Activated CD8-positive, alpha-beta memory T cell treated with anti-CD3 and anti-CD28 coated beads, Interleukin-2, amount 50 U/mL, for 4 hours (primary cell): ENCODE measurements at regions not wholly inside any gene's neighbourhood (a gene's known extent, or its start where the extent isn't known, plus 50 kb on each side); places are given as distances from the start of the nearest gene placed in this dataset.

Experiments
- DNase-seq: peaks from one replicate; pipeline ENCODE4 v3.0.0-alpha.2; 2020

DNA sequence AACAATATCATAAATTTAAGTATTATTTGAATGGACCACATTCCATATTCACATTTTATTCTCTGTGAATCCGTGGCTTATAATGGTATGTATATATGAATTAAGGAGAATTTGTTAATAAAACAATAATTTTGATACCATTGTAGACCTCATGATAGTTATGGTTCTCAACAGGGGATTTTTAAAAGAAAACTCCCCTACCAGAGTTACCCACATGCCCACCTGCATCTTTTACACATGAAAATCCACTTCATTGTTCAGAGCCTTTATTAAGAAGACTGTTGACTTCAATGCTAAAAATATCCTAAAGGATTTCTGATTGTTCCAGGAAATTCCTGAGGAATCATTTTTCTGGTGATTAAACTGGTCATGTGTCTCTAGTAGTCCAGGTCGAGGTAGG, 557.7 kb upstream of the MEF2C start:
- DNase-seq = no peak

DNA sequence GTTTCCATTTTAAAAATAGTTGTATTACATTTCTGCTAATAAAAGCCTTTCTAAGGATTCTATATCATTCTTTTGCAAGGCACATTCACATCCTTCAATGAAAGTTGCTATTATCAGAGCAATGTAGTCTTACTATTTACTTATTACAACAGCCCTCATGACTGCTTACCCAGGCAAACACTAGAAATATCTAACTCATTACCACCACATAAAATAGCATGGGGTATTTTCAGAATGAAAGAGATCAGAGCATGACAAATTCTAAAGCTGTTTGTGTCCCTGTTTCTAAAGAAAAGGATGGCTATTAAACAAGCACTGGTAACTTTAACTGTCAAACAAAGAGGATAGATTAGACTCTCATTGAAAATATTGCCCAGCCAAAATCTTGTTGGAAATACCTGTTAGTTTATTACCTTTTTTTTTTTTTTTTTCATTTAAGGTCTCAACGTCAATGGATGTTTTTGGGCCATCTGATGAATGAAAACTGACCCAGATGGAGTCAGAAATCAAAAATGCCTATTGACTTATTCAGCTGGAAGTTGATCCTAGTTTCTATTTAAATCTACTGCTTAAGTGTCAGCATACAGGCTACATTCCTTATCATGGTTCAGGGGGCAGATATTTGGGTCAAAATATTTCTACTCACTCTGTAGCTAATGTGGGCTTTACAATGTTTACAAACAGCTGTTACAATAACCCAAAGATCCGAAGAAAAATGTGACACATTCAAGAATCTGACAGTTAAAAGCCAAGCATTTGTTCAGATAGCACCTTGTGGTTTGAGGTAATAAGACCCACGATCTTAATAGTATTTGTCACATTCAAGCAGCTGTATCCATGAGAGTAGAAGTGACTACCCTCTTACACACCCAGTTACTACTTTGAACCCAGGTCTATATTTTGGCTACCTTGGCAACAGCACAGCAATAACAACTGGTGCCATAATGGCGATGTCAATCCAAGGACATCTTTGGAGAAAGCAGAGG, 554.8 kb upstream of the MEF2C start:
- DNase-seq = no peak

DNA sequence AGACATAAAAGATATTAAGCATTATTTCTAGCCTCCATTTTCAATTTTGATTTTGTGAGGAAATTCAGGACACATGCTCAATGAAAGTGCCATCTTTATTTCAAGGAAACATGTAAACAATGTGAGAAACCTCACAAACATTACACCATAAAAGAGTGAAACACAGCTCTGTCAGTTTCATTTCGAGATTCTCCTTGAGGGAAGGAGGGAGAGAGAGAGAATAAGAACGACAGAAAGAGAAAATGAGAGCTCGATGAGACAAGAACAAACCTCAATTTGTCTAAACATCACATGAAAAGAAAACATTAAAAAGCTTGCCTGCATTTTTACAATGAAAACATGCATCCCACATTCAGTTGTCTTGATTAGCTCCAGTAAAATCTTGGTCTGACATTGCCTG, 553.5 kb upstream of the MEF2C start:
- DNase-seq = no peak

DNA sequence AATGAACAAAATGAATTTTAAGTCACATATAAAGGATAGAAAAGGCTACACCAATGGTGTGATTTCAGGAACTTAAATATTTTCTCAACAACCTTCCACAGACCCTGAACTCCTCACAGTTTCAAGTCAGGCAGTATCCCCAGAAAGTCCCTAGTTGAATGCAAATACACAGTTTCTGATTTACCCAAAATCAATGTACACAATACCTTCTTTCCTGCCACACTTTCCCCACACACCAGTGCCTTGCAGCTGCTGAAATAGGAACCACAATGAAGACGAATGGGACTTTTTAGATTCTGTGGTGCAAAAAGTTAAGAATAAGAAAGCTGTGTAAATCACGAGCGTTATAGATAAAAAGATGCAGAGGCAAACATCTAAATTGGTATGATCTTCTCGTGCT, 552.4 kb upstream of the MEF2C start:
- no peak for DNase-seq

DNA sequence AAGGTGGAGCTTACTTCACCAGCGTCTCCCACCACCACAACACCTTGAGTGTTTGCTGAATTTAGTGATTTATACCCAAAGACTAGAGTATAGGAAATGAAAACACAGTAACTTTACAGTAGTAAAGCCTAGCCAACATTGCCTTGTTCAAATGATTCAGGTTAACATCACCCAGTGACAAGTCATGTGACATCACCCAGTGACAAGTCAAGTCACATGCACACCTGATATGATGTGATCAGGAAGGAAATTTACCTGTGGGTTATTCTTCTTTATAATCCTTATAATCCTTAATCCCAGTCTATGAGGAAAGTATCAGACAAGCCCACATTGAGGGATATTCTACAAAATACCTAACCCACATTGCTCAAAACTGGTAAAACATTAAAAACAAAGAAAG, 545.6 kb upstream of the MEF2C start:
- DNase-seq = no peak

DNA sequence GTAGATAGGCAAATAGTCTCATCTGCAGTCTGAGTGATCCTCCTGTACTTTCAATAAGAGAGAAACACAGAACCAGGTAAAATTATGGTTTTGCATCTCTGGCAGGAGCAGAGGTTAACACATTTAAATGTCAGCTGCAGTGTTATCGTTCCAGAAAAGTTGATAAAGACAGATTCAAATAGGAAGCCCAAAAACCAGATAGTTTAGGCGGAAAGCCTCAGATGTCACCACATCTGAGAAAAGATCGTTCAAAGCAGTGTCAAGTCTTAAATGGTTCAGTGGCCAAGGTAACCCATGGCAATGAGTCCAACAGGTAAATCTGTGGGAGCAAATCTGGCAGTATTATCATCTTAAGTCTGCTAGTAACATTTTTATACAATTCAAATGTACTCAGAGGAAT, 542.1 kb upstream of the MEF2C start:
- no peak for DNase-seq

DNA sequence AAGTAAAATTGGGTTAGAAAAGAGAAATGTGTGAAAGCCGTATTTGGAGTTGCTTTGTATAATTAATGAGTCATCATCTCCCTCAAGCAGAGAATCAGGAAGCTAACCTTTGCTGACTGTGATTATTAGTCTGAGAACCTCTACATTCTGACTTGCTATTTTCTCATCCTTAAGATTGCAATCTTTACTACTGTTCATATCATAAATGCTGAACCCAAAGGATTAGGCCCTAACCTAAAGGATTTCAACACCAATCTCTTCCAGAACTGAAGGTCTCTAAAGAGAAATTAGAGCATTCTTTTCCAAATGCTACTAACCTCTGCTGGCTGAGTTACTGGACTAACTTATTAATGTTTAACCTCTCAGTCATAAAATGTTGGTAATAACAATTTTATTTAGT, 538.1 kb upstream of the MEF2C start:
- no peak for DNase-seq

DNA sequence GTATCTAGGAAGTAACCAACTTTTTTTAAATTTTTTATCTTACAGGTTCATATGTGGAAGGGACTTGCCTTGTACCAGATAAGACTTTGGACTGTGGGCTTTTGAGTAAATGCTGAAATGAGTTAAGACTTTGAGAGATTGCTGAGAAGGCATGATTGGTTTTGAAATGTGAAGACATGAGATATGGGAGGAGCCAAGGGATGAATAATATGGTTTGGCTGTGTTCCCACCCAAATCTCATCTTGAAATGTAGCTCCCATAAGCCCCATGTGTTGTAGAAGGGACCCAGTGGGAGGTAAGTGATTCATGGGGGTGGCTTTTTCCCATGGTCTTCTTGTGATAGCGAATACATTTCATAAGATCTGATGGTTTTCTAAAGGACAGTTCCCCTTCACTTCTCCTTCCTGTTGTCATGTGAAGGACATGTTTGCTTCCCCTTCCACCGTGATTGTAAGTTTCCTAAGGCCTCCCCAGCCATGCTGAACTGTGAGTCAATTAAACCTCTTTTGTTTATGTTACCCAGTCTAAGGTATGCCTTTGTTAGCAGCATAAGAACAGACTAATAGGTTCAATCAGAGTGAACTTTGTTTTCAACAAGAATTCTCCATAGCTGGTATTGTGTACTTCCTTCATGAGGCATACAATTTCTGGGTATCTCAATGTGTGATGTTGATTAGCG, 535.6 kb upstream of the MEF2C start:
- DNase-seq = no peak

DNA sequence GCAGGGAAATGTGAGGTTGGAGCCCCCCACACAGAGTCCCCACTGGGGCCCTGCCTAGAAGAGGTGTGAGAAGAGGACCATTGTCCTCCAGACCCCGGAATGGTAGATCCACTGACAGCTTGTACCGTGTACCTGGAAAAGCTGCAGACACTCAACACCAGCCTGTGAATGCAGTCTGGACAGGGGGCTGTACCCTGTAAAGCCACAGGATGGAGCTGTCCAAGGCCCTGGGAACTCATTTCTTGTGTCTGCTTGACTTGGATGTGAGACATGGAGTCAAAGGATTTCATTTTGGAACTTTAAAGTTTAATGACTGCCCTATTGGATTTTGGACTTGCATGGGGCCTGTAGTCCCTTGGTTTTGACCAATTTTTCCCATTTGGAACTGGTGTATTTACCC, 535.0 kb upstream of the MEF2C start:
- no peak for DNase-seq

DNA sequence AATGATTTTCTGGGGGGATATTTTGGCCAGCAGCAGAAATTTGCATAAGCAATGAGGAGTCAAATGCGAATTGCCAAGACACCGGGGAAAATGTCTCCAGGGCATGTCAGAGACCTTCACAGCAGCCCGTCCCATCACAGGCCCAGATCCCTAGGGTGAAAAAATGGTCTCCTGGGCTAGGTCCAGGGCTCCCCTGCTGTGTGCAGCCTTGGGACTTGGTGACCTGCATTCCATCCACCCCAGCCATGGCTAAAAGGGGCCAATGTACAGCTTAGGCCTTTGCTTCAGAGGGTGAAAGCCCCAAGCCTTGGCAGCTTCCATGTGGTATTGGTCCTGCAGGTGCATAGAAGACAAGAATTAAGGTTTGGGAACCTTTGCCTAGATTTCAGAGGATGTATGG, 534.5 kb upstream of the MEF2C start:
- no peak for DNase-seq

DNA sequence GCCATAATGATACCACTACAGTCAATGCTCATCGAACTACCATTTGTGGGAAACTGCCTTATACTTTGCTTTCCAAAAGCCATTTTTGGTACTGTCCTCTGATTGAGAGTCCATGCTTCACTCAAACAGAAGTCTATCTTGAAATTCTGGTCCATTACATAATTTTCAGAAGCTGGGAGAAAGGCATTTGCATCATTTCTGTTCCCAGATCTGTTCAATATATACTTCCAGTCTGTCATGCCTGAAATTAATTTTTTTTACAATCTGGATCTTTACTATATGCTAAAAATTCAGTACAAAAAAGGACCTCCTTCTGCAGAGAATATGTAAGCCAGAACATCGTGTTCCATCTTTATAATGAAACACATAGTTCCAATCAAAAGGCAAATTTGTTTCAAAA, 528.9 kb upstream of the MEF2C start:
- no peak for DNase-seq

DNA sequence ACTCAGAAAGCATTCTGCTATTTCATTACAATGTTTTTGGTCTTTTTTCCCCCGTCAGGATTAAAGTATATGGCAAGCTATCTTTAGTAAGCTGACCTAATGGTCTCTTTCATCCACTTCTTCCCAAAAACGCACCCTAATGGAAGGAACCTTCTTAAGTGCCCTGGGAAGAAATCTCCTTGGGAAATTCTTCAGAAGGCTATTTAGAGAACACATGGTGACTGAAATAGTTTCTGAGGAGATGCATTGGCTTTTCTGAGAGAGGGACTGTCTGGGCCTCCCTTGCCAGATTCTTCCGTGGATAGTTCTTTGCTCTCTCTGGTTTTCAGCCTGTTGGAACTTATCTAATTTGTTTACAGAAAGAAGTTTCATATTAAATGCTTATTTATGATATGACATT, 524.1 kb upstream of the MEF2C start:
- no peak for DNase-seq

DNA sequence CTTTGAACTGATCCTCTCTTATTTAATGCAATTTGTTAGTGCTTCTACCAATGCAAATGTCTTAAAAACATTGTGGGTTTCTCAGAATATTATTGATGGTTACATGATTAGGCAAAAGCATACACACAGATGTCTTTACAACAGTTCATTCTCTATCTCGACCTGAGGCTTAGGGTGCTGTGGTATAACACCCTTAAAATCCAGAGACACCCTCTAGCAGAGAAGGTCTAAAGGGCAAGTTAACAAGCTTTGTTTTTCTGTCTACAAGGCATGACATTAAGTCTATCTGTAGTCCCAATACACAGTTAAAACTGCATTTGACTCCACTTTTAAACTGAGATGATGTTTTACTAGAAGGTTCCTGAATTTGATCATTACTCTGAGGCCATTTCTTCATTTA, 518.7 kb upstream of the MEF2C start:
- DNase-seq = no peak

DNA sequence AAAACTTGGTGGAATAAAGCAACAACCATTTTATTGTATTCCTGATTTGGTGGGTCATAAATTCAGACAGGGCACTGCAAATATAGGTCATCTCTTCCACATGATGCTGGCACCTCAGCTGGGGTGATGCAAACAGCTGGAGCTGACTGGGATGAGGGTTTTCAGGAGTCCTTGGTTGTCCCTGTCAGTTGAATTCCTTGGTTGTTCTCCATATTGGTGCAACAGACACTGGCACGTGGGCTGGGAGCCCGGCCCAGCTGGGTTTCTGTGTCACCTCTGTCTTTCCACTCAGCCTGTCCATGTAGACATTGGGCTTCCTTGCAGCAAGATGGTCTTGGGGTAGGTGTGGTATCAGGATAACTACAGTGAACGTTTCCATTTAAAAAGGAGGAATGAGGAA, 518.0 kb upstream of the MEF2C start:
- no peak for DNase-seq

DNA sequence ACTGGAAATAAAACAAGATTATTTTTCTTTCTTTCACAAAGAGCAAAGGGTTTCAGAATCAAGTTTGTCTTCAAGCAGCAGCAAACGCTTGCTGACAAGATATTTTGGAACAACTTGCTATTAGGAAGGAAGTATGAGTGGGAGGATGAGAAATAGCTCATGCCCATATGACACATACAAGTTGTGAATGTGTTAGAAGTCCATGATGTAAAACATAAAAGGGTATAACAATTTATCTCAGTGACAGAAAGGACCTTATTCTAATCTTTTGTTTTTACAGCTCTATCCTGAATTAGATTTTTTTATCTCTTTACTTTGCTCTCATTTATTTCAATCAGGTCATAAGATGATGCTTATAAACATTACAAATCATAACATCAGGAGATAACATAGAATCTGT, 516.6 kb upstream of the MEF2C start:
- DNase-seq = no peak

DNA sequence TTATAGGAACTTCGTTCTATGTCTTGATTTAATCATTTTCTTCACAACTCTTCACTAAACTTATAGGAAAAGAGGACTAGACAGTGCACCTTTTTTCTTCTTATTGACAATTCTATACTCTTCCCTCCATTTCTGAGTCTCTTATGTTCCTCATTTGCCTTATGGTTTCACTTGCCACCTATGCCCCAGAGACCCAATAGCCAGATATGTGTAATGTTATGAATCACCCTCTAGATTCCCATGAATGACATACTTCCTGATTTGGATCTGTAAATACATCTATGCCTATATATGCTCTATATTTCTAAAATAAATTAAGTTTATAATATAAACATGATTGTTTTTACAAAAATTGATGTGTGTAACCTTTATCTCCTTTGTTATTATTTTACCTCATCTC, 514.1 kb upstream of the MEF2C start:
- DNase-seq = no peak

DNA sequence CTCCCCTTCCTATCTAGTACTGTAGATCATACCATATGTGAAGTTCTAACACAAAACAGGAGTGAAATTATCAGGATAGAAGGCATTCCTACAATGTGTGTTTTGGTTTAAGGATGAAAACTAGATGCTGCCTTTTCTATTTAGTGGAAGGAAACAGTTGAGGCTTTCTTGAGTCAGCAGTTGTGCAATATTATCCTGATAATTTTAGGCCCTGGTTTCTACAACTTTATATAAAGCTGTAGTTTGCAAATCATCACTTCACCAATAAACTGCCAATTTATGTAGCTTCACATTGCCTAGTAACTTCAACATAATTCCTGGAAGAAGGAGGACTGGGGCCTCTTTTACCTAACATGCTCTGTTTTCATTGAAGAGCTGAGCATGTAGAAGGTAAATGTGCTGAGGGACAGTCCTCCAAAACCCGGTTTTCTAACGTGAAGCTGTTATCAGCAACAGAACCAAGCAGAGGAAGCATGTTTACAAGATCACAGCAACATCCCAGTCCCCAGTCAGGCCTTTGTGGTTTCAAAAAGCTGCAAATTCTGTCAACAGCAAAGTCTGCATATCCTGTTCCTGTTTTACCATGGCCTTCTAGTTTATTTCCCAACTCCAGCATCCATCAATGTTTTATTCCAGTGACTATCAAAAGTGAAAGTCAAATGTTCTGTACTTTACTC, 513.4 kb upstream of the MEF2C start:
- DNase-seq = no peak

DNA sequence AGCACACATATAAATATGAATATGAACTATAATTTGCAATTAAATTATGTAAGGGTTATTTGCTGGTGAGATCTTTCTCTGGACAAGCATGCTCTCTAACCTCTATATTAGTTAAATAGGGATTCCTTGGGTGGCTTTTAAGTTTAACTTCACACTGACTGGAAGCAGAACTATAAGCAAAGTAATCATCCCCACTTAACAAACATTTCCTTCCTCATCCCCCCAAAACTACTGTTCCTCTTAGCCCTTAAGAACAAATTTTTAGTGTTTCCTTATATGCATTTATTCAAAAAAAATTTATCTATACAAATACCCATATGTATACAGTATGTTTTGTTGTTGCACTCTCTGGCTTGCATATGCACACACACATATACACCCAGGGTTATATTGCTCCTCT, 512.1 kb upstream of the MEF2C start:
- no peak for DNase-seq

DNA sequence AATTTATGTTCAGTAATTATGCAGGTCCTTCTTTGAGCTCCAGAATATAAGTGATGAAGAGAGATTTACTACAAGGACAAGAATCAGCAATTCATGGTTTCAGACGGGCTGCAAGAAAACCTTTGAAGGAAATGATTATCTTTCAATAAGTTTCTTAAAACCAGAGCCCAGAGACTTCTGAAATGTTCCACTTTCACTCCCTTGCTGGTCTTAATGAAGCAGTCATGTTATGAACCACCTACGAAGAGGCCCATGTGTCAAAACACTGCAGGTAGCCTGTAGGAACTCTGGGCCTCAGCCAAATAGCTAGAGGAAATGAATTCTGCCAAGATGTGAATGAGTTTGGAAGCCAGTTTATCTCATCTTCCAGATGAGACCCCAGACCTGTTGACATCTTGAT, 505.9 kb upstream of the MEF2C start:
- DNase-seq = no peak

DNA sequence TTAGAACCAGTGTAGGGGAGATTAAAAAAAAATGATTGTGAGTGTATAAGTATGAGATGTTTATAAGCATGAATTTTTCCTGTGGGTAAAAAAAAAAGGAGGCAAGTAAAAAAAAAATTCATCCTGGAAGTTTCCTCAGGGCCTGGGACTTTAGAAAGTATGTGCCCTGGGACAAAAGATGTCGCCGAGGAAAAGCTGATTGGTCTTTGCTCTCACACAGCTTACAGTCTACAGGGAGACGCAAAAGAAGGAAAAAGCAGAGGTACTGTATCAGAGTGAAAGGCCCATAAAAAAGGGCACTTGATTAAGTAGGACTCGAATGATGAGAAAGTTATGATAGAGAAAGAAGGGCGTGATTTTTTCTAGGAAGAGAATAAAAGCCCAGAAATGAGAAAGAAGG, 501.4 kb upstream of the MEF2C start:
- no peak for DNase-seq

DNA sequence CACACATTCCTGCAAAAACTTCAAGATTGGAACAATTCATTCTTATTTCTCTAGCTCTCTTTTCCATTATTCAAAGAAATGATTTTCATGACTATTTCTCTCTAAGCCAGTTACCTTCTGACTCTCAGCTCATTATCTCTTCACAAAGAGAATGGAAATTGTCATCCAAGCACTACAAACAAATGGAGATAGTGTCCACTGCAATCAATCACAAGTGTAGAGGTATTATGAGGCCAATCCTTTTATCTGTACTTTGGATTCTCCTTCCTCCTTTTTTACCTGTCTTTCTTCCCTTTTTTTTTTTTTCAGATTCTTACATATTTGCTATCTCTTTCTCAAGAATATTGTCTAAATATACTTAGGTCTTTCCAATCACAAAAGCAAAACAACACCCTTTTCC, 497.7 kb upstream of the MEF2C start:
- no peak for DNase-seq

DNA sequence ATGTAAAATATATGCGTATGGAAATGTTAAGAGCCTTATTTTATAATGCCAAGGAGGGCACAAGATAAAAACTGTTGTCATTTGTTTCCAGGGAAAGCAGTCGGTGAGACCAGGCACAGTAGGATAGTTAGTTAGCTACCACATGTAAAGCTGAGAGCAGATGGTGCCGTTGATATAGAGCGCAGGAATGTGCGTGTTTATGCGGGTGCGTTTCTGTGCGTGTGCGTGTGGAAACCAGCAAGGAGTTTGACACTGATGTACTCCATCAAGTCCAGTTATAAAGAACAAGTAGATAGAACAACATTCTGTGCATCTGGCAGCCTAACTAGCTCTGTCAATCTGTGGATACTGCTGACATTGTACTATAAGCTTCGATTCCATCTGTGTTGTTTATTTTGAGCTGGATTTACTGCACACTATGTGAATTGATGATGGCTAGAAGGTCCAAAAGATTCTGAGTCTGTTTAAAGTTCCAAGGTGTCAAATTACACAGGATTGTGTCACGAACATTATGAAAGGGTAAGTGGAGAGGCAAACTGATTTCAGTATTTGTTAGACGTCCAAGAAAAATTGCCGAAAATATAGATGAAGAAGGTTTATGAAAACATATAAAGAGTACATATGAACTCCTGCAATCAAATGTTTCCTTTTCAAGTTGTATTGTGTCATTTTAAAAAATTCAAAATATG, 494.9 kb upstream of the MEF2C start:
- no peak for DNase-seq

DNA sequence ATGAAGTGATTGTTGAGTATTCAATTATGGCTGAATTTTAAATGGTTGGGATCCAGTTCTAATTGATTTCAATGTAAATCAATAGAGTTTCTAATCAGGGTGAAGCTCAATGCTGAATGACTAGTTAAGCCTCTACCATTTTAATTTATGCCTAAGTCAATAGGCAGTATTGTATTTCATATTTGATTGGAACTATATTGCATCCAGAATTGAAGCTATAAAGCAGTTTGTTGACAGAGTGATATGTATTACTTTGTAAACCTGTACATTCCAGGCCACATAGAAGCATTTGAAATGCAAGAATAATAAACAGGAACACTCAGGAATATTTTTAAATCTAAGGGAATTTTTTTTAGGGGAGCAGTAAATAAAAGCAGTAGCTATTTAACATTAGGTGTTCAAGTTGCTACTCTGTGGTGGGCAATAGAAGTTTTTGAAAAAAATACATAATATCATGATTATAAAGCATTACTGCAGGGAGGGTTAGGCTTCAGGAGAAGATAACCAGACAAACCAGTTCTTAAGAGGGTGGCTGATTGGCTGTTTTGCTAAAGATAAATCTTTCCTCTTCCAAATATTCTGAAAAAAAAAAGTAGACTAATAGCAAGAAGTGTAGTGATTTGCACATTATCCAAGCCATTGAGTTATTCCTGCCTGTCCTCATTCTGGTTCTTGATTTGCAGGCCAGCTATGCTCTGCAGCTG, 492.0 kb upstream of the MEF2C start:
- DNase-seq = no peak
